ENCODE measurements at regions not wholly inside any gene's neighbourhood (a gene's known extent, or its start where the extent isn't known, plus 50 kb on each side); places are given as distances from the start of the nearest gene placed in this dataset.

DNA sequence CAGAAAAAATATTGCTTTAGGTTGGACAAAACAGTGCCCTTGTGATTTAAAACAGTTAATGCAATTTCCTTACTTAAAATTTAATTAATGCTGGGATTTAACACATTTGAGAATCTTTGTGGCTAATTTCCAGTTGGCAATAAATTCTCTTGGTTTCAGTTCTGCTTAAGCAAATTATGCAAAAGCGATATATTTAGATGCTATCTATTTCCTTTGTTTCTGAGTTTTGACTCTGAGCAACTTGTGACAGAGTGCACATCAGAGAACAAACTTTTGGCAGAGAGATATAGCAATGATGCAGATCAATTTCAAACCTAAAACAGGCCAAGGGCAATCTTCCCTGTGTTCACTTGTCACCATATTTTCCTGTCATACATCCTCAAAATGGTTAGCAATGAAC is 933.6 kb upstream of the ZWINT start:
- TF ChIP-seq, protein P1, sequence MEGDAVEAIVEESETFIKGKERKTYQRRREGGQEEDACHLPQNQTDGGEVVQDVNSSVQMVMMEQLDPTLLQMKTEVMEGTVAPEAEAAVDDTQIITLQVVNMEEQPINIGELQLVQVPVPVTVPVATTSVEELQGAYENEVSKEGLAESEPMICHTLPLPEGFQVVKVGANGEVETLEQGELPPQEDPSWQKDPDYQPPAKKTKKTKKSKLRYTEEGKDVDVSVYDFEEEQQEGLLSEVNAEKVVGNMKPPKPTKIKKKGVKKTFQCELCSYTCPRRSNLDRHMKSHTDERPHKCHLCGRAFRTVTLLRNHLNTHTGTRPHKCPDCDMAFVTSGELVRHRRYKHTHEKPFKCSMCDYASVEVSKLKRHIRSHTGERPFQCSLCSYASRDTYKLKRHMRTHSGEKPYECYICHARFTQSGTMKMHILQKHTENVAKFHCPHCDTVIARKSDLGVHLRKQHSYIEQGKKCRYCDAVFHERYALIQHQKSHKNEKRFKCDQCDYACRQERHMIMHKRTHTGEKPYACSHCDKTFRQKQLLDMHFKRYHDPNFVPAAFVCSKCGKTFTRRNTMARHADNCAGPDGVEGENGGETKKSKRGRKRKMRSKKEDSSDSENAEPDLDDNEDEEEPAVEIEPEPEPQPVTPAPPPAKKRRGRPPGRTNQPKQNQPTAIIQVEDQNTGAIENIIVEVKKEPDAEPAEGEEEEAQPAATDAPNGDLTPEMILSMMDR (IDR thresholded peaks at IDR 0.05; ENCODE audit: poor library complexity) = no peak
- TF ChIP-seq EZH2 (IDR thresholded peaks at IDR 0.05; ENCODE audit: borderline replicate concordance) (no peak), EZH2phosphoT487 (IDR thresholded peaks at IDR 0.05; ENCODE audit: low read depth, severe bottlenecking, unreplicated experiment) (no peak)

Measured in hepatocyte (in vitro differentiated cells).